ENCODE measurements at regions not wholly inside any gene's neighbourhood (a gene's known extent, or its start where the extent isn't known, plus 50 kb on each side); places are given as distances from the start of the nearest gene placed in this dataset.

DNA sequence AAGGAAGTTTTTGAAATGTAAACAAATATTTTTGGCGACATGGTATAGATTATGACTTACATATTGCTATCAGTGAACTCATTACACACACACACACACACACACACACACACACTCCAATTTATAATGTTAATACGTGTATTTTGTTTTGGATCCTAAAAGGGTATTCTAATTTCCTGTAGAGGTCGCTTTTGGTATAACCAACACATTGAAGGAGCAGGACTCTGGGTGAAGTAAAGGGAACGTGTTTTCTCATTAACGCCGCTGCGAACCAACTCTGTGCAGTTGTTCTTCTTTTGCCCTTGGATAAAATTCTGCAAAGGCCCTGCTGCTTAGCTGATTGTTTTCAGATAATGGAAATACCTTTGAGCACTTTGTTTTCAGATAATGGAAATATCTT is 190.4 kb downstream of the PMAIP1 start:
- intact Hi-C loops (cut with micrococcal nuclease; ENCODE audit: unreplicated experiment) = no loop called here
- CTCF ChIA-PET = no interaction called here
- POLR2A ChIA-PET (ENCODE audit: low non-redundant PET) = no interaction called here

DNA sequence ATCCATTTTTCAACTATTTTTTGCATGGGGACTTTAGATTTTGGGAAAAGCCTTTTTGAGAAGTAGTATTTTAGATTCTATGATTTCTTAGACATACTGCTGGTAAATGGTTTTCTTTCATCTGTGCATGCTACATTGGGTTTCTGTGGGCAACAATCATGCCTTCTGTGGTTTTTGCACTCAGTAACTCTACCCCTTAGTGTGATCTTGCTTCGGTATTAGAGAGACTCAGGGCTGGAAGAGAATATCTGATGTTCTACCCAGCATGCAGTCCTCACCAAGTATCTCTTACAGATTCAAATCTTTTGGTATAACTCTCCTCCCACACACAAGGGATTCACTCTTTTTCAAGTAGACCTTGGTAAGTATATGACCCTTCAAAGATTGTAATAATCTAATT is 183.0 kb downstream of the PMAIP1 start:
- ChIA-PET CTCF (no interaction called here), POLR2A (ENCODE audit: low non-redundant PET) (no interaction called here)
- no peak for DNase-seq (ENCODE audit: low spot score)
- TF ChIP-seq EZH2 (IDR thresholded peaks at IDR 0.05; ENCODE audit: borderline replicate concordance, low read depth, low read length, poor library complexity, severe bottlenecking) (no peak), CTCF (conservative IDR thresholded peaks at IDR 0.05; ENCODE audit: low read depth, low read length) (no peak)
- H3K4me3 ChIP-seq (ENCODE audit: low read depth, low read length, poor library complexity, severe bottlenecking) = no peak overlapping the region
- peaks cover 44% of the 10 kb centered on the region for H3K27me3 ChIP-seq (replicated peaks; ENCODE audit: insufficient read depth, low read depth, low read length, poor library complexity)
- intact Hi-C loops (cut with micrococcal nuclease; ENCODE audit: unreplicated experiment) = no loop called here
- no TSS peak for BruUV-seq (replicated peaks)
- H3K36me3 ChIP-seq (ENCODE audit: insufficient read depth, low read length, poor library complexity, severe bottlenecking) = no peaks in the 10 kb centered on the region
- H3K9me3 ChIP-seq (ENCODE audit: low read depth, low read length, poor library complexity, severe bottlenecking) = no peaks in the 10 kb centered on the region
- no peaks in the 10 kb centered on the region for H3K4me1 ChIP-seq (ENCODE audit: insufficient read depth, low read length, poor library complexity, severe bottlenecking)
- no peak overlapping the region for H3K27ac ChIP-seq (ENCODE audit: low read depth, low read length, poor library complexity, severe bottlenecking)

More for the DNA sequence above, 190.4 kb downstream of the PMAIP1 start:
- no peak for TF ChIP-seq EZH2 (IDR thresholded peaks at IDR 0.05; ENCODE audit: borderline replicate concordance, low read depth, low read length, poor library complexity, severe bottlenecking)
- peak; percentile 34; the same call in 1 of the 2 replicates for TF ChIP-seq CTCF (conservative IDR thresholded peaks at IDR 0.05; ENCODE audit: low read depth, low read length)
- H3K4me3 ChIP-seq (ENCODE audit: low read depth, low read length, poor library complexity, severe bottlenecking) = no peak overlapping the region
- DNase-seq (ENCODE audit: low spot score) = peak; percentile 23
- no peaks in the 10 kb centered on the region for H3K4me1 ChIP-seq (ENCODE audit: insufficient read depth, low read length, poor library complexity, severe bottlenecking)
- H3K36me3 ChIP-seq (ENCODE audit: insufficient read depth, low read length, poor library complexity, severe bottlenecking) = no peaks in the 10 kb centered on the region
- no peak overlapping the region for H3K27ac ChIP-seq (ENCODE audit: low read depth, low read length, poor library complexity, severe bottlenecking)
- no peaks in the 10 kb centered on the region for H3K9me3 ChIP-seq (ENCODE audit: low read depth, low read length, poor library complexity, severe bottlenecking)
- peaks cover 3% of the 10 kb centered on the region for H3K27me3 ChIP-seq (replicated peaks; ENCODE audit: insufficient read depth, low read depth, low read length, poor library complexity)
- BruUV-seq (replicated peaks) = no TSS peak

- no peak for DNase-seq (ENCODE audit: low spot score)
- H3K4me1 ChIP-seq (ENCODE audit: insufficient read depth, low read length, poor library complexity, severe bottlenecking) = no peaks in the 10 kb centered on the region
- BruUV-seq (replicated peaks) = no TSS peak
- ChIA-PET CTCF (no interaction called here), POLR2A (ENCODE audit: low non-redundant PET) (no interaction called here)
- intact Hi-C loops (cut with micrococcal nuclease; ENCODE audit: unreplicated experiment) = no loop called here
- no peaks in the 10 kb centered on the region for H3K36me3 ChIP-seq (ENCODE audit: insufficient read depth, low read length, poor library complexity, severe bottlenecking)
- H3K27me3 ChIP-seq (replicated peaks; ENCODE audit: insufficient read depth, low read depth, low read length, poor library complexity) = peaks cover 41% of the 10 kb centered on the region
- H3K27ac ChIP-seq (ENCODE audit: low read depth, low read length, poor library complexity, severe bottlenecking) = no peak overlapping the region
- H3K4me3 ChIP-seq (ENCODE audit: low read depth, low read length, poor library complexity, severe bottlenecking) = no peak overlapping the region
- H3K9me3 ChIP-seq (ENCODE audit: low read depth, low read length, poor library complexity, severe bottlenecking) = no peaks in the 10 kb centered on the region
- TF ChIP-seq CTCF (conservative IDR thresholded peaks at IDR 0.05; ENCODE audit: low read depth, low read length) (no peak), EZH2 (IDR thresholded peaks at IDR 0.05; ENCODE audit: borderline replicate concordance, low read depth, low read length, poor library complexity, severe bottlenecking) (no peak)
Observed at GRCh38 chr18:60082282-60082681, 182.5 kb downstream of the PMAIP1 start.

Measured in A673 (cell line).